Body of pancreas (tissue), 4 donors: ENCODE measurements at regions not wholly inside any gene's neighbourhood (a gene's known extent, or its start where the extent isn't known, plus 50 kb on each side); places are given as distances from the start of the nearest gene placed in this dataset.

ENCODE experiments used
- ATAC-seq: fragments of 150-250 bp; one replicate; pipeline ENCODE4 v1.9.1; 2016
- DNase-seq, 4 donors: peaks; one replicate each; pipeline ENCODE4 v3.0.0-alpha.2; 2019
- H3K27ac ChIP-seq, 4 donors: fragments of 200-600 bp; sonication (generic); 1 replicate in 3 of 4; 2 replicates in 1 of 4; pipeline versions ENCODE4 v1.5.1 to v1.6.1; 2016 to 2019; ENCODE audit warnings: mild to moderate bottlenecking in 1 of 4, mixed read lengths in 1 of 4, moderate library complexity in 1 of 4
- H3K27me3 ChIP-seq, 2 donors: fragments of 200-600 bp; sonication (generic); one replicate each; pipeline ENCODE4 v1.6.0; 2016; ENCODE audit warnings: mild to moderate bottlenecking in 1 of 2
- H3K36me3 ChIP-seq, 2 donors: fragments of 200-600 bp; sonication (generic); replicated peaks in 1 of 2; 2 replicates each; pipeline ENCODE4 v1.5.1; 2016; ENCODE audit warnings: low read depth in 2 of 2; ENCODE audit not compliant: insufficient read depth in 1 of 2
- H3K4me1 ChIP-seq: fragments of 200-600 bp; sonication (generic); one replicate; pipeline ENCODE4 v1.6.0; 2016
- H3K4me3 ChIP-seq, 2 donors: fragments of 200-600 bp; sonication (generic); 1 replicate in 1 of 2; 2 replicates in 1 of 2; pipeline ENCODE4 v1.5.1; 2016 to 2019
- H3K9me3 ChIP-seq, 3 donors: fragments of 200-600 bp; sonication (generic); 1 replicate in 2 of 3; 2 replicates in 1 of 3; pipeline ENCODE4 v1.5.1; 2016
- CTCF ChIP-seq, 7 experiments: fragments of 450-650 bp in 4 of 7; fragments of 200-600 bp in 3 of 7; sonication (generic) in 3 of 7; IDR thresholded peaks; one replicate each; pipeline ENCODE4 v1.5.1; 2016 to 2019; ENCODE audit warnings: antibody characterized with exemption in 7 of 7
- POLR2A ChIP-seq, 3 donors: fragments of 450-650 bp; IDR thresholded peaks; one replicate each; pipeline ENCODE4 v1.6.1; 2016; ENCODE audit warnings: antibody characterized with exemption in 3 of 3, mild to moderate bottlenecking in 2 of 3
- WGBS, 2 donors: methylation state at CpG; one replicate each; pipeline ENCODE4 v1.1.5; 2017; 5-methylcytosine and 5-hydroxymethylcytosine counted together
- intact Hi-C: fragments of 100-400 bp; cut with DNase I; formaldehyde crosslinking; loops from one replicate; pipeline ENCODE4 v1.15.1; 2023

DNA sequence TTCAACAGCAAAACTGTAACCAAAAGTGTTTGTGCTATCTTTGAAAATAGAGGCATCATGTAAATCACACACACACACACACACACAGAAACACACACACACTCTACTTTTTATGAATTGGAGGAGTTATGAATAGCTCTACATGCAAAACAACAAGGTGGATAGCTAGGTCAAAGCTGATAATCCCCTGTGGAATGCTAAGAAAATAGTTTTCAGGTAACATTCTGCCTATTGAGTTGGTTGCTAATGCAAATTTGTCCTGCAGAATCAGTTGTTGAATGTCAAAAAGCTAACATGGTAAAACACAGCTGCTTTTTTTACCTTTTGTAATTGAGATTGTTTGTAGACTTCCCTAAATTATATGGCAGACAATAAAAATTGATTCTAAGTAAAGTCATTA, 1658.4 kb upstream of the RAG2 start:
- intact Hi-C loops: no loop called here
- no peaks in the 10 kb centered on the region for H3K27me3 ChIP-seq
- no peaks in the 10 kb centered on the region for H3K9me3 ChIP-seq
- DNase-seq (no peak), ATAC-seq (no peak)
- H3K27ac ChIP-seq: no peak overlapping the region
- no peaks in the 10 kb centered on the region for H3K36me3 ChIP-seq
- H3K4me3 ChIP-seq: no peak overlapping the region
- TF ChIP-seq POLR2A (IDR thresholded peaks at IDR 0.05) (no peak), CTCF (IDR thresholded peaks at IDR 0.05) (no peak)
- H3K4me1 ChIP-seq: no peaks in the 10 kb centered on the region

- no peak for TF ChIP-seq POLR2A (IDR thresholded peaks at IDR 0.05)
- no peak for TF ChIP-seq CTCF (IDR thresholded peaks at IDR 0.05)
- H3K4me3 ChIP-seq: no peak overlapping the region
- H3K36me3 ChIP-seq: no peaks in the 10 kb centered on the region
- intact Hi-C loops: no loop called here
- no peak for DNase-seq
- 63 to 79% methylated on average over 2 of the region's 2 CpGs for WGBS, 2 donors
- H3K9me3 ChIP-seq: no peaks in the 10 kb centered on the region
- ATAC-seq: no peak
- no peaks in the 10 kb centered on the region for H3K4me1 ChIP-seq
- no peaks in the 10 kb centered on the region for H3K27me3 ChIP-seq
- no peak overlapping the region for H3K27ac ChIP-seq
Observed at GRCh38 chr11:38254913-38255312, 1656.9 kb upstream of the RAG2 start.

- intact Hi-C loops: no loop called here
- no peaks in the 10 kb centered on the region for H3K4me1 ChIP-seq
- DNase-seq: no peak
Observed at GRCh38 chr11:38252620-38253019, 1654.6 kb upstream of the RAG2 start.

GRCh38 chr11:38246451-38246850, 1648.4 kb upstream of the RAG2 start:
- no peak overlapping the region for H3K27ac ChIP-seq
- no peaks in the 10 kb centered on the region for H3K4me1 ChIP-seq
- TF ChIP-seq CTCF (IDR thresholded peaks at IDR 0.05): no peak
- TF ChIP-seq POLR2A (IDR thresholded peaks at IDR 0.05): no peak
- DNase-seq (no peak), ATAC-seq (no peak)
- 17 to 42% methylated on average over 1 of the region's 1 CpG for WGBS, 2 donors
- no peaks in the 10 kb centered on the region for H3K36me3 ChIP-seq
- H3K4me3 ChIP-seq: no peak overlapping the region
- intact Hi-C loops: no loop called here
- no peaks in the 10 kb centered on the region for H3K9me3 ChIP-seq
- no peaks in the 10 kb centered on the region for H3K27me3 ChIP-seq

More at GRCh38 chr11:38252620-38253019, 1654.6 kb upstream of the RAG2 start:
- ATAC-seq: no peak
- H3K27ac ChIP-seq: no peak overlapping the region
- no peaks in the 10 kb centered on the region for H3K36me3 ChIP-seq
- H3K9me3 ChIP-seq: no peaks in the 10 kb centered on the region
- H3K4me3 ChIP-seq: no peak overlapping the region
- no peaks in the 10 kb centered on the region for H3K27me3 ChIP-seq
- no peak for TF ChIP-seq CTCF (IDR thresholded peaks at IDR 0.05)
- no peak for TF ChIP-seq POLR2A (IDR thresholded peaks at IDR 0.05)

DNA sequence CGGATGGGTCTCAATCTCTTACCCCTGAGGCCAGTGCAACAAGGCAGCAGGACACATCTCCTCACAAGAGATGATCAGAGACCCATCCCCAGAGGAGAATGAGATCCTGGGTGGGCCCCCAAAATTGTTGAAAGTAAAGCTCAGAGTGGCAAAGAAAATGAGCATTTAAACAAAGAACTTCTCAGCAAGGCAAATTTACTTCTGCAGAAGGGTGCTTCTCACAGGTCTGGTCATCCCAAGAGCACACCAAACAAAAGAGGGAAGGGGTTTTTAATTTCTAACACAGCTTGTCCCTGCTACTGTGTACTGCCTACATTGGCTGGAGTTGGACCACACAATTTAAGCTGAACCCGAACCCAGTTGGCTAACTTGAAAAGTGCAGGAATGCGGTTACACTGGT, 1628.6 kb upstream of the RAG2 start:
- intact Hi-C loops: no loop called here
- ATAC-seq (no peak), DNase-seq (no peak)
- TF ChIP-seq POLR2A (IDR thresholded peaks at IDR 0.05) (no peak), CTCF (IDR thresholded peaks at IDR 0.05) (no peak)
- Histone ChIP-seq H3K36me3 (no peaks in the 10 kb centered on the region), H3K4me3 (no peak overlapping the region), H3K9me3 (peaks cover 0 to 4% (median 0%) of the 10 kb centered on the region in 3 donors), H3K4me1 (no peaks in the 10 kb centered on the region), H3K27ac (no peak overlapping the region), H3K27me3 (no peaks in the 10 kb centered on the region)
- WGBS, 2 donors: 91 to 93% methylated on average over 3 of the region's 3 CpGs
